ENCODE measurements at regions not wholly inside any gene's neighbourhood (a gene's known extent, or its start where the extent isn't known, plus 50 kb on each side); places are given as distances from the start of the nearest gene placed in this dataset.
"Not testable (repeated sequence)": the region's sequence is repeated elsewhere in the genome, so short reads cannot be mapped to it uniquely, and the experiment has no call there.

DNA sequence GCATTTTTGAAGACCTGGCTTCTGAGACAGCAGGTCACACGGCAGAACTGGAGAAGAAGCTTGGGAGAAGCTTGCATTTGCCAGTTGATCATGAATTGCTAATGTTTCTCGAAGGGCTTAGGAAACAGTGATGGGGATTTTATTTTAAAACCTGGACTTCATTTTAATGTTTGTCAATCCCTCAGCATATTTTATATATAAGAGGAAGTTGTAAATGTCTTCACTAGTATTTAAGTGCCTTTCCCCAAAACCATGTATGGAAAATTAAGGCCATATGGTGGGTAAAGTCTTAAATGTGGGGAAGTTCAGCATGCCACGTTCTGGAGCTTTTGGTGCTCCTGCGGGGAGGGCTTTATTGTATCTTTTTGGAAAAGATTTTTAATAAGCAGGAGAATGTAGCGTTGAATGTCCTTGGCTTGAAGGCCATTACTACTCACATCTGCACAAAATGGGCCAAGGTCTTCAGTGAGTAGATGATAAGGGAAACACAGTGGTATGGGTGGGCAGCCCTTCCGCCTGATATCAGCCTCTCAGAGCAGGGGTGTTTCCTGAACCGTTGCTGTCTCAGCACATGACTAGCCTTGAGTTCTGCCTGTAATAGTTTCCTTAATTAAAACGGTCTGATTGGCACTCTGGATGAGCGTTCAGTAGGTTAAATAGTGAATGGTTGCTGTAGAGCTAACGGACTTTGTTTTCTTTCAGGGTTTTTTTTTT, 511.4 kb downstream of the PCNX1 start:
- H3K27ac ChIP-seq (ENCODE audit: low read length): no peak overlapping the region
- no peak overlapping the region for H3K4me3 ChIP-seq (ENCODE audit: low read length)
- no peaks in the 10 kb centered on the region for H3K36me3 ChIP-seq (ENCODE audit: control insufficient read depth, insufficient read depth, low read length)
- WGBS (ENCODE audit: insufficient coverage, insufficient read length): no CpG with 5 or more reads among the region's 10 CpGs
- no peaks in the 10 kb centered on the region for H3K4me1 ChIP-seq (ENCODE audit: control insufficient read depth, insufficient read depth, low read length)
- no peak for DNase-seq (ENCODE audit: low read depth, low spot score)
- no peaks in the 10 kb centered on the region for H3K27me3 ChIP-seq (ENCODE audit: control insufficient read depth, insufficient read depth, low read length)
- H3K9me3 ChIP-seq (ENCODE audit: control insufficient read depth, insufficient read depth, low read length): no peaks in the 10 kb centered on the region

DNA sequence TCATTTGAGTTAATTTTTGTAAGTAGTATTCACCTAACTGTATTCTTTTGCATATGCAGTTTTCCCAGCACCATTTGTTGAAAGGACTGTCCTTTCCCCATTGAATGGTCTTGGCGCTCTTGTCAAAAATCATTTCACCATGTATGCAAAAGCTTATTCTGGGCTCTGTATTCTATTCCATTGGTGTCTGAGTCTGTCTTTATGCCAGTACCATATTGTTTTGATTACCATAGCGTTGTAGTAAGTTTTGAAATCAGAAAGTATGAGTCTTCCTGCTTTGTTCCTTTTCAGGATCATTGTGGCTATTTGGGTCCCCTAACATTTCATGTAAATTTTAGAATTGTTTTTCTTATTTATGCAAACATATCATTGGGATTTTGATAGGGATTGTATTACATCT, 508.7 kb upstream of the RGS6 start:
- no peak overlapping the region for H3K27ac ChIP-seq (ENCODE audit: low read length)
- no peak overlapping the region for H3K4me3 ChIP-seq (ENCODE audit: low read length)
- H3K9me3 ChIP-seq (ENCODE audit: control insufficient read depth, insufficient read depth, low read length): no peaks in the 10 kb centered on the region
- no peaks in the 10 kb centered on the region for H3K4me1 ChIP-seq (ENCODE audit: control insufficient read depth, insufficient read depth, low read length)
- DNase-seq (ENCODE audit: low read depth, low spot score): no peak
- no peaks in the 10 kb centered on the region for H3K36me3 ChIP-seq (ENCODE audit: control insufficient read depth, insufficient read depth, low read length)
- no peaks in the 10 kb centered on the region for H3K27me3 ChIP-seq (ENCODE audit: control insufficient read depth, insufficient read depth, low read length)
- WGBS (ENCODE audit: insufficient coverage, insufficient read length): no CpG with 5 or more reads among the region's 2 CpGs

DNA sequence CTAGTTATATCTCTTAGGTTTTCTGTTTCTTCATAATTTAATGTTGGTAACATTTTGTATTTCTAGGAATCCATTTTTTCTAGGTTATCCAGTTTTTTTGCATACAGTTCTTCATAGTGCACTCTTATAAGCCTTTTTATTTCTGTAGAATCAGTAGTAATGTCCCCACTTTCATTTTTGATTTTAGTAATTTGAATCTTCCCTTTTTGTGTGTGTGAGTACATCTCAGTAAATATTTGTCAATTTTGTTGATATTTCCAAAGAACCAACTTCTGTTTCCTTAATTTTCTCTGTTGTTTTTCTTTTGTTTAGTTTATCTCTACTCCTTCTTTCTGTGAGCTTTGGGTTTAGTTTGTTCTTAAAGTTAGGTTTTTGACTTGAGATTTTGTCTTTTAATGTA, 507.3 kb upstream of the RGS6 start:
- no peaks in the 10 kb centered on the region for H3K36me3 ChIP-seq (ENCODE audit: control insufficient read depth, insufficient read depth, low read length)
- H3K9me3 ChIP-seq (ENCODE audit: control insufficient read depth, insufficient read depth, low read length): no peaks in the 10 kb centered on the region
- DNase-seq (ENCODE audit: low read depth, low spot score): no peak
- H3K4me3 ChIP-seq (ENCODE audit: low read length): no peak overlapping the region
- H3K4me1 ChIP-seq (ENCODE audit: control insufficient read depth, insufficient read depth, low read length): no peaks in the 10 kb centered on the region
- no peaks in the 10 kb centered on the region for H3K27me3 ChIP-seq (ENCODE audit: control insufficient read depth, insufficient read depth, low read length)
- no peak overlapping the region for H3K27ac ChIP-seq (ENCODE audit: low read length)

DNA sequence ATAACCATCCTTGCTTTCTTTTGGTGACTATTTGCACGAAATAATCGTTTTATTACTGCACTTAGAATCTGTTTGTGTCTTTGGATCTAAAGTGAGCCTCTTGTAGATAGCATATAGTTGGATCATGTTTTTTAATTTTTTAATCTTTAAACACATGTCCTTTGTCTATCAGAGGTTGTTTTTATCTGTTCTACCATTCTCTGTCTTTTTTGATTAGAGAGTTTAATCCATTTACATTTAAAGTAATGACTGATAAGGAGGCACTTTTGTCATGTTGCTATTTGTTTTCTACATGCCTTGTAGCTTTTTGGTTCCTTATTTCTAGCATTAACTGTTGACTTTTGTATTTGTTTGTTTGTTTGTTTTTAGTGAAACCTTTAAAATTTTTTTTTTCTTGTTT, 506.2 kb upstream of the RGS6 start:
- DNase-seq (ENCODE audit: low read depth, low spot score): no peak
- no peaks in the 10 kb centered on the region for H3K36me3 ChIP-seq (ENCODE audit: control insufficient read depth, insufficient read depth, low read length)
- H3K4me1 ChIP-seq (ENCODE audit: control insufficient read depth, insufficient read depth, low read length): no peaks in the 10 kb centered on the region; the same call in 1 of the 2 replicates
- H3K4me3 ChIP-seq (ENCODE audit: low read length): no peak overlapping the region
- WGBS (ENCODE audit: insufficient coverage, insufficient read length): no CpG with 5 or more reads among the region's 2 CpGs
- H3K27me3 ChIP-seq (ENCODE audit: control insufficient read depth, insufficient read depth, low read length): no peaks in the 10 kb centered on the region
- H3K27ac ChIP-seq (ENCODE audit: low read length): no peak overlapping the region
- no peaks in the 10 kb centered on the region for H3K9me3 ChIP-seq (ENCODE audit: control insufficient read depth, insufficient read depth, low read length)

DNA sequence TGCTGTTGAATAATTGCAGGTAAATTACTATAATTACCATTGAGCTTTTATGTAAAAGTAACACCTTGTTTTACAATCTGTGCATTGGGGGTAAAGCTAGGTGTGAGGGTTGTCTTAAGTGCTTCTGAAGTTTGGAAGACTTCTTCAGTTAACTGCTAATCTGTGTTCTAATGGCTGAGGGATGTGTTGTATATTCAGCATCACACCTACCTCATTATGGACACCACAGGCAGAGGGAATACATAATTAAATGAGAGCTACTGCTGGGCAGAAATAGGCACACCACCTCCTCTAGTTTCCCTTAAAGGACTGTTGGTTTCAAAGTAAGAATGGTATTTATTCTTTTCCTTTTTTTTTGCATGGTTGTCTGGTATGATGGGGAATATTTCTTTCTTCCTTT, 502.3 kb upstream of the RGS6 start:
- Histone ChIP-seq H3K27me3 (ENCODE audit: control insufficient read depth, insufficient read depth, low read length) (no peaks in the 10 kb centered on the region), H3K27ac (ENCODE audit: low read length) (no peak overlapping the region), H3K4me3 (ENCODE audit: low read length) (no peak overlapping the region), H3K9me3 (ENCODE audit: control insufficient read depth, insufficient read depth, low read length) (no peaks in the 10 kb centered on the region), H3K36me3 (ENCODE audit: control insufficient read depth, insufficient read depth, low read length) (no peaks in the 10 kb centered on the region), H3K4me1 (ENCODE audit: control insufficient read depth, insufficient read depth, low read length) (no peaks in the 10 kb centered on the region; the same call in 1 of the 2 replicates)
- no peak for DNase-seq (ENCODE audit: low read depth, low spot score)

DNA sequence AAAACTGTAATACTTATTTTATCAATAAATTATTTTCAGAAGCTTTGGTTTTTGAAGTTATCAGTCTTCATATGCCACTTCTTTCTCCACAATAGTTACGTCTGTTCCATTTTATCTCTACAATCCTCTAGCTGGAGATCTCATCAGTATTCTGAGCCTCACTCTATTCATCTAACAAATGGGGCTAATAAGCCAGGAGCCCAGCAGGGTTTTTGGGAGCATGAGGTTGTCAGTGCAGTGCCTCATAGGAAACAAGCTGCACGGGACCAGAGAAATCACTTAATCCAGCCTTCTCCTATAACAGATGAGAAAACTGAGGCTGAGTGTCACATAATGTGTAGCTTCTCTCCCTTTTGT, 501.9 kb upstream of the RGS6 start:
- no CpG with 5 or more reads among the region's 2 CpGs for WGBS (ENCODE audit: insufficient coverage, insufficient read length)
- H3K36me3 ChIP-seq (ENCODE audit: control insufficient read depth, insufficient read depth, low read length): no peaks in the 10 kb centered on the region
- no peak overlapping the region for H3K4me3 ChIP-seq (ENCODE audit: low read length)
- no peaks in the 10 kb centered on the region for H3K27me3 ChIP-seq (ENCODE audit: control insufficient read depth, insufficient read depth, low read length)
- DNase-seq (ENCODE audit: low read depth, low spot score): no peak
- H3K27ac ChIP-seq (ENCODE audit: low read length): no peak overlapping the region
- H3K9me3 ChIP-seq (ENCODE audit: control insufficient read depth, insufficient read depth, low read length): no peaks in the 10 kb centered on the region
- no peaks in the 10 kb centered on the region; the same call in 1 of the 2 replicates for H3K4me1 ChIP-seq (ENCODE audit: control insufficient read depth, insufficient read depth, low read length)

DNA sequence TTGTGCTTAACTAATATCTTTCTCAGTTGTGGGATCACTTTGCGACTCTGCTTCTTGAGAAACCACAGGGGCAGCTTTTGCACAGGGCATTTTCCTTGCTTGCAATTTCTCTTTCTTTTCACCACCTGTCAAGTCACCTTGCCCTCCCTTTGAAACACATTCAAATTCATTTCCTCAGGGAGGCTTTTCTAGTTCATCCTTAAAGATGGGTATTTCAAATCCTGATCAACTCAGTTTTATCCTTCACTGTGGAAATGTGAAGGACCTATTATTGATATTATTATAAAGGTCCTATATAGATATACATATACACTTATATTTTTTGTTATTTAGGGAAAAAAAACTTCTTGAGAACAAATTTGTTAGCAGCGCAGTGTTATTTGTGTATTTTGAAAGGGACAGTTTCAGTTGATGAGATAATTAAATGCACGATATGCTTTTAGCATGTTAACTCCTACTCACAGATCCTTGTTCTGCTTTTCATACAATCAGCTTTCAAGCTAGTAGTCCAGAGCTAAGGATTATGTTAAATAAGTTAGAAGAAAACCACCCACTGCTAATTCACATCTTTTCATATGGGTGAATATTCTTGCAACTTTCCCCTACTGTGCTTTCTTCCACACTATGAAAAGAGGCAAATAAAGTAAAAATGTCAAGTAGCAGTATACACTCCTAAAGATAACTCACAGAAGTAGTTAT, 501.4 kb upstream of the RGS6 start:
- Histone ChIP-seq H3K27me3 (ENCODE audit: control insufficient read depth, insufficient read depth, low read length) (no peaks in the 10 kb centered on the region), H3K4me1 (ENCODE audit: control insufficient read depth, insufficient read depth, low read length) (no peaks in the 10 kb centered on the region; the same call in 1 of the 2 replicates), H3K4me3 (ENCODE audit: low read length) (no peak overlapping the region), H3K36me3 (ENCODE audit: control insufficient read depth, insufficient read depth, low read length) (no peaks in the 10 kb centered on the region), H3K9me3 (ENCODE audit: control insufficient read depth, insufficient read depth, low read length) (no peaks in the 10 kb centered on the region), H3K27ac (ENCODE audit: low read length) (no peak overlapping the region)
- no peak for DNase-seq (ENCODE audit: low read depth, low spot score)
- no CpG with 5 or more reads among the region's 3 CpGs for WGBS (ENCODE audit: insufficient coverage, insufficient read length)

DNA sequence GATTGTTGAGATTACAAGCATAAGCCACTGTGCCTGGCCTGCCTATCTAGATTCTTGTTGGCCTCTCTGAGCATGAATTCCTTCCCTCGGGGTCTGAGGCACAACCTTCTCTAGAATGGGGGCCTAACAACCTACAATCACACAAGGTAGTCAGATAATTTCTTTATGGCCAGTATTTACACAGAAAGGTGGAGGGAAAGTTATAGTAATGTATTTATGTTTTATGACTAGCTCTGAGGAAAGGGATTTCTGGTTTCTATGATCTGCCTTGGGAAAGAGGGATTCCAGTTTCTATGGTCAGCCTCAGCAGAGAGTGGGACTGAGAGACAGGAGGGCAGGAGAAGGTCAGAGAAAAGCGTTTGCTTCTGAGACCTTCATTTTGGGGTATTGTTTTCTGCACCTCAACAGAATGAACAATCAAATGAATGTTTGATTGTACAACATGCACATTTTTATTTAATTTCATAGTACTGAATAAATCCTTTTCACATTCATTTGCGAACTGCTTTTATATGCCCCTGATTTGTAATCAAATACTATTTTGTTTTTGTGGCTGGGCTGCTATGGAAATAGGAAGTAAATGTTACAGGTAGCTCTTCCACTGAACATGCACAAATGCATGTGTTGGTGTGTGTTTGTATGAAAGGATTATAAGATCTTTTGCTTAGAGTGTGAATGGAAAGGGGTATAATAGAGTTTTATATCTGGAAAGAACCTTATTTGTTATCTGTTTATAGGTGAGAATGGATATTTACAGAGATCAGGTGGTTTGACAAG, 499.7 kb upstream of the RGS6 start:
- H3K27ac ChIP-seq (ENCODE audit: low read length): no peak overlapping the region
- H3K27me3 ChIP-seq (ENCODE audit: control insufficient read depth, insufficient read depth, low read length): no peaks in the 10 kb centered on the region
- WGBS (ENCODE audit: insufficient coverage, insufficient read length): no CpG with 5 or more reads among the region's 3 CpGs
- no peaks in the 10 kb centered on the region; the same call in 1 of the 2 replicates for H3K4me1 ChIP-seq (ENCODE audit: control insufficient read depth, insufficient read depth, low read length)
- no peaks in the 10 kb centered on the region for H3K9me3 ChIP-seq (ENCODE audit: control insufficient read depth, insufficient read depth, low read length)
- no peak for DNase-seq (ENCODE audit: low read depth, low spot score)
- H3K36me3 ChIP-seq (ENCODE audit: control insufficient read depth, insufficient read depth, low read length): no peaks in the 10 kb centered on the region
- H3K4me3 ChIP-seq (ENCODE audit: low read length): no peak overlapping the region

DNA sequence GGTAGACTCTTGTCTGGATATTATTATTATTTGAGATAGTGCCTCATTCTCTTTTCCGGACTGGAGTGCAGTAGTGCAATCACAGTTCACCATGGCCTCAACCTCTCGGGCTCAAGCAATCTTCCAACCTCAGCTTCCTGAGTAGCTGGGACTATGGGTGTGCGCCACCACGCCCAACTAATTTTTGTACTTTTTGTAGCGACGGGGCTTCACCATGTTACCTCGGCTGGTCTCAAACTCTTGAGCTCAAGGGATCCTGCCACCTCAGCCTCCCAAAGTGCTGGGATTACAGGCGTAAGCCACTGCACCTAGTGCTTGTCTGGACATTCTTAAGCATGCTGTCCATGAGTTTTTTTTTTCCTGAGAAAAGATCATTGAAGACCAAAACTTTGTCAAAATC, 498.9 kb upstream of the RGS6 start:
- Histone ChIP-seq H3K36me3 (ENCODE audit: control insufficient read depth, insufficient read depth, low read length) (no peaks in the 10 kb centered on the region), H3K4me1 (ENCODE audit: control insufficient read depth, insufficient read depth, low read length) (no peaks in the 10 kb centered on the region; the same call in 1 of the 2 replicates), H3K4me3 (ENCODE audit: low read length) (no peak overlapping the region), H3K27me3 (ENCODE audit: control insufficient read depth, insufficient read depth, low read length) (no peaks in the 10 kb centered on the region), H3K9me3 (ENCODE audit: control insufficient read depth, insufficient read depth, low read length) (no peaks in the 10 kb centered on the region), H3K27ac (ENCODE audit: low read length) (no peak overlapping the region)
- WGBS (ENCODE audit: insufficient coverage, insufficient read length): no CpG with 5 or more reads among the region's 8 CpGs
- DNase-seq (ENCODE audit: low read depth, low spot score): no peak

DNA sequence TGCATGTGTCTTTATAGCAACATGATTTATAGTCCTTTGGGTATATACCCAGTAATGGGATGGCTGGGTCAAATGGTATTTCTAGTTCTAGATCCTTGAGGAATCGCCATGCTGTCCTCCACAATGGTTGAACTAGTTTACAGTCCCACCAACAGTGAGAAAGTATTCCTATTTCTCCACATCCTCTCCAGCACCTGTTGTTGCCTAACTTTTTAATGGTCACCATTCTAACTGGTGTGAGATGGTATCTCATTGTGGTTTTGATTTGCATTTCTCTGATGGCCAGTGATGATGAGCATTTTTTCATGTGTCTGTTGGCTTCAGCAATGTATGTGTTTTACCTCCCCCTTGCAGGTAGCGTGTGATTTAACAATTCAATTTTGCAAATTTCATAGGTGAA, 496.6 kb upstream of the RGS6 start:
- not testable (repeated sequence) for H3K9me3 ChIP-seq (ENCODE audit: control insufficient read depth, insufficient read depth, low read length); H3K36me3 ChIP-seq (ENCODE audit: control insufficient read depth, insufficient read depth, low read length); DNase-seq (ENCODE audit: low read depth, low spot score); H3K4me3 ChIP-seq (ENCODE audit: low read length); H3K4me1 ChIP-seq (ENCODE audit: control insufficient read depth, insufficient read depth, low read length); H3K27me3 ChIP-seq (ENCODE audit: control insufficient read depth, insufficient read depth, low read length); H3K27ac ChIP-seq (ENCODE audit: low read length)
- no CpG with 5 or more reads among the region's 2 CpGs for WGBS (ENCODE audit: insufficient coverage, insufficient read length)
